ENCODE measurements at regions not wholly inside any gene's neighbourhood (a gene's known extent, or its start where the extent isn't known, plus 50 kb on each side); places are given as distances from the start of the nearest gene placed in this dataset.

DNA sequence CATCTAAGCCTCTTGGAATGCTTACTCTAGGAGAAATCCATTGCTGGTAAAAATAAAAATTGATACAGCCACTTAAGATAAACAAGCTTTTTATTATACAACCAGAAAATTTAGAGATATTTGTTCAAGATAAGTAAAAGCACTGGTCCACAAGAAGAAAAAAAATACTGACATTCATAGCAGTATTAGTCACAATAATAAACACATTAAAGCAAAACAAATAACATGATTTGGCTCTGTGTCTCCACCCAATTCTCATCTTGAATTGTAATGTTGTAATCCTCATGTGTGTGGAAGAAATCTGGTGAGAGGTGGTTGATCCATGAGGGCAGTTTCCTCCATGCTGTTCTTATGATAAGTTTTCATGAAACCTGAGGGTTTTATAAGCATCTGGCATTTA, 1093.5 kb upstream of the ADGRB3 start:
- TF ChIP-seq, protein P1, sequence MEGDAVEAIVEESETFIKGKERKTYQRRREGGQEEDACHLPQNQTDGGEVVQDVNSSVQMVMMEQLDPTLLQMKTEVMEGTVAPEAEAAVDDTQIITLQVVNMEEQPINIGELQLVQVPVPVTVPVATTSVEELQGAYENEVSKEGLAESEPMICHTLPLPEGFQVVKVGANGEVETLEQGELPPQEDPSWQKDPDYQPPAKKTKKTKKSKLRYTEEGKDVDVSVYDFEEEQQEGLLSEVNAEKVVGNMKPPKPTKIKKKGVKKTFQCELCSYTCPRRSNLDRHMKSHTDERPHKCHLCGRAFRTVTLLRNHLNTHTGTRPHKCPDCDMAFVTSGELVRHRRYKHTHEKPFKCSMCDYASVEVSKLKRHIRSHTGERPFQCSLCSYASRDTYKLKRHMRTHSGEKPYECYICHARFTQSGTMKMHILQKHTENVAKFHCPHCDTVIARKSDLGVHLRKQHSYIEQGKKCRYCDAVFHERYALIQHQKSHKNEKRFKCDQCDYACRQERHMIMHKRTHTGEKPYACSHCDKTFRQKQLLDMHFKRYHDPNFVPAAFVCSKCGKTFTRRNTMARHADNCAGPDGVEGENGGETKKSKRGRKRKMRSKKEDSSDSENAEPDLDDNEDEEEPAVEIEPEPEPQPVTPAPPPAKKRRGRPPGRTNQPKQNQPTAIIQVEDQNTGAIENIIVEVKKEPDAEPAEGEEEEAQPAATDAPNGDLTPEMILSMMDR (IDR thresholded peaks at IDR 0.05; ENCODE audit: low read depth, low read length) = no peak
- TF ChIP-seq EZH2phosphoT487 (IDR thresholded peaks at IDR 0.05; ENCODE audit: low read depth) = no peak
